Stimulated activated naive CD8-positive, alpha-beta T cell treated with anti-CD3 and anti-CD28 coated beads, Interleukin-15, amount 100 ng/mL, for 72 hours (primary cell): ENCODE measurements at regions not wholly inside any gene's neighbourhood (a gene's known extent, or its start where the extent isn't known, plus 50 kb on each side); places are given as distances from the start of the nearest gene placed in this dataset.

Experiments
- ATAC-seq: fragments of 150-1000 bp; cut with Tn5 transposase; 2 replicates; pipeline ENCODE4 v1.10.0; 2021; ENCODE audit warnings: mild to moderate bottlenecking, moderate library complexity
- DNase-seq, 2 donors: peaks; one replicate each; pipeline ENCODE4 v3.0.0; 2021 to 2022
- H3K27ac Mint-ChIP-seq, 2 donors: one replicate each; pipeline ENCODE4 v1.8.0; 2022; ENCODE audit warnings: mild to moderate bottlenecking in 2 of 2, mixed read lengths in 2 of 2, moderate library complexity in 2 of 2
- H3K27me3 Mint-ChIP-seq: one replicate; pipeline ENCODE4 v1.8.0; 2022; ENCODE audit warnings: mixed read lengths
- H3K4me1 Mint-ChIP-seq: one replicate; pipeline ENCODE4 v1.8.0; 2022; ENCODE audit warnings: mild to moderate bottlenecking, mixed read lengths
- H3K4me3 Mint-ChIP-seq, 2 donors: one replicate each; pipeline ENCODE4 v1.8.0; 2022; ENCODE audit warnings: mild to moderate bottlenecking in 2 of 2, mixed read lengths in 2 of 2, moderate library complexity in 1 of 2
- H3K9me3 Mint-ChIP-seq, 2 donors: one replicate each; pipeline ENCODE4 v1.8.0; 2022; ENCODE audit warnings: mixed read lengths in 2 of 2

DNA sequence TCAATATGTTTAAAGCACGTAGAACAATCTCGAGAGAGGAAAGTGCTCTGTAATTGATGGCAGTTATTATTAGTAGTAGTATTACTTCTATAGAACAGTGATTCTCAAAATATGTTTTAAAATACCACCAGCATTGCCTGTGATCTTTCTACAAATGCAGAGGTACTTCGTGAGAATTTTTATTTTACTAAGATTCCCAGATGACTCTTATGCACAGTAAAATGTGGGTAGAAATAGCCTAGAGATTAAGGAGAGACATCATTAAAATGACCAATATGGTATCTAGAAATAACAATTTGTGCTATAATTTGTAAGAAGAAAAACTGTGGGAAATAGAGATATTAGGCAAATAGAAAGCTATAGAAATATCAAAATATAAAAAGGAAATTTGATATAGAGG lies 157.9 kb downstream of the SUCNR1 start:
- Mint-ChIP-seq H3K9me3 (peaks cover 8 to 12% of the 10 kb centered on the region in 2 donors), H3K4me1 (no peaks in the 10 kb centered on the region), H3K27ac (no peak overlapping the region), H3K27me3 (peaks cover 7% of the 10 kb centered on the region), H3K4me3 (no peak overlapping the region)
- no peak for DNase-seq
- ATAC-seq: no peak

DNA sequence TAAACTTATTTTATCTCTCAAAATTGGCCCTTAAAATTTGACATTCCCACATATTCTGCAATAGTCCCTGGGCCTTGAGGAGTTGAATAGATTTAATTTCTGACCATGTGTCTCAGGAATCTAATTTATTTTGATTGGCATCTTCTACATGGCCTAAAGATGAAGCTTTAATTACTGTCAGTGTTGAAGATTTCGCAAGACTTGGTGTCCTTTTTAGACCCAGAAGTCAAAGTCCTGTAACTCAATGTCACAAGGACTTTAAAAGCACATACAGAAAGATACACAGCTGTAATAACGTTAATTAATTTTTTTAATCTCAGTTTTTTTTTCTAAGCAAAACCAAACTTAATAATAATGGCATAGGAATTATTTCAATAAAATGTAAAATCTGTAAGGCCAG lies 163.9 kb downstream of the SUCNR1 start:
- Mint-ChIP-seq H3K27me3 (no peaks in the 10 kb centered on the region), H3K4me1 (peaks cover 7% of the 10 kb centered on the region), H3K4me3 (no peak overlapping the region), H3K27ac (no peak overlapping the region), H3K9me3 (peaks cover 8 to 16% of the 10 kb centered on the region in 2 donors)
- ATAC-seq: no peak
- DNase-seq: no peak

DNA sequence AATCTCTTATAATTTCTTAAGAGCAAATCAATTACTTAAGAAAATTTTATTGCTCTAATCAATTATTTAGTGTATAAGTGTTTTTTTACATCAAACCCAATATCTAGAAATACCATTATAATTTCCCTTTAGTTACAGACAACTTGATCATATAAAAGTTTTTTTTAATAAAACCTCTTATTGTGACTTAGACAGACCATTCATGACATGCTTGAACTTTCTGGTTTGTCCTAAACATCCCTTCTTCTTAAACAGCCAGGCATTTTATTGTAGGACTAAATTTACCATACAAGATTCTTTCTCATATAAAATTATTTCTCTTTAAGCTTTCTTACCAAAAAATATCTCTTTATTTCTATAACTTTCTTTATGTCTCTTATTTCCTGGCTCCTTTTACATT lies 164.5 kb downstream of the SUCNR1 start:
- Mint-ChIP-seq H3K27me3 (no peaks in the 10 kb centered on the region), H3K4me3 (no peak overlapping the region), H3K9me3 (peaks cover 8 to 16% of the 10 kb centered on the region in 2 donors), H3K4me1 (peaks cover 7% of the 10 kb centered on the region), H3K27ac (no peak overlapping the region)
- DNase-seq (no peak), ATAC-seq (no peak)

DNA sequence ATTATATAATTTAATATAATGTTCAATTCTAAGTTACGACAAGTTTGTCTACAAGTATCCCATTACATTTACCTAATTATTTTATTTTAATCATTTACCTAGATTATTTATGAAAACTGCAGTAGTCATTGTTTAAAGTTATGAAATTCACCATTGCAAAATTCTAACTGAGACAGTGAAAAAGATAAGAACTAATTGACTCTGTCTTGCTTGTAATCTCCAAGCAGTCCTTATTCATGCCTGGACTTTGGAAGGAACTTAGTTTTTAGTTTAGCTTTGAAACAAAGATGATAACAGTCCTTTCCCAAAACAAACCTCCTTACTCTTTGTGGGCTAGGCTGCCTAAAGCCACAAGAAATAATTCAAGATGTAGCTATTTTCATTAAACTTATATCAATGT lies 165.0 kb downstream of the SUCNR1 start:
- no peak overlapping the region for H3K4me3 Mint-ChIP-seq

DNA sequence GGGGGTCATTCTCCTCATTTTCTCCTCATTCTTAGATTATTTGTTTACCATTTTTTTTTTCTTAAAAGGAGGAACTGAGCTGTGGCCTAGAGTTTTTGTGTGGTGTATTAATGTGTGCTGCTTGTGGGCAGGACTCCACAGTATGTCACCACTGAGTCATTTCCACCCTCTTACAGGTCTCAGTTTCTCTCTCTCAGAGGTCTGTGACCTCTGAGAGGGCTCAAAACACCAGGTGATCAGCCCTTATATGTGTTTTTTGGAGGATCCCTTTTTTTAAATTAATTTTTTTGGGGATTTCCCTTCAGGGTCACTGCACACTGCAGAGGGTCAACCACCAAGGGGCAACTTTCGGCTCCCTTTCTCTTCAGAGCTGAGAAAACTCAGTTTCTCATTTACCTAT lies 166.4 kb downstream of the SUCNR1 start:
- ATAC-seq (peak; percentile 65), DNase-seq (peak in 1 of 2 donors; percentile 21)
- Mint-ChIP-seq H3K4me1 (peaks cover 7% of the 10 kb centered on the region), H3K9me3 (peaks cover 8 to 14% of the 10 kb centered on the region in 2 donors), H3K27ac (no peak overlapping the region), H3K27me3 (no peaks in the 10 kb centered on the region), H3K4me3 (no peak overlapping the region)

More for the DNA sequence above, 165.0 kb downstream of the SUCNR1 start:
- Mint-ChIP-seq H3K9me3 (peaks cover 8 to 16% of the 10 kb centered on the region in 2 donors), H3K27ac (no peak overlapping the region), H3K27me3 (no peaks in the 10 kb centered on the region), H3K4me1 (peaks cover 7% of the 10 kb centered on the region)
- ATAC-seq (no peak), DNase-seq (no peak)

DNA sequence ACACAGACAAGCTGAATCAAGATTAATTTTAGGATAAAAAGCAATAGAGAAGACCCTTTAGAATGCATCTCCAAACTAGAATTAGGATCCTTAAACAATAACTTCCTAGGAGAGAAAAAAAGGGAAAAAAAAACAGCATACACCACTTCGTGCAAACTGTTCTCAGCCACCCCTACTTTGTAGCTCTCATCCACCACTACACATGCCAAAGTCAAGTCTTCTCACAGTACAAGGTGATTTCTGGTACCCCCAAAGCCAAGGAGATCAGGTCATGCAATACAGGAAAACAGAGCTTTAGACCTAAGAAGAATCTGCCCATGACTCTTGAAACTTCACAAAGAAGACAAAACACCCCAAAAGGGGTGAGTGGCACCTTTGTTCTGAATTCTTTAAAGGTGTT lies 166.9 kb downstream of the SUCNR1 start:
- H3K4me1 Mint-ChIP-seq: peaks cover 7% of the 10 kb centered on the region
- ATAC-seq (no peak), DNase-seq (no peak)
- no peak overlapping the region for H3K4me3 Mint-ChIP-seq
- H3K9me3 Mint-ChIP-seq: peaks cover 3 to 10% of the 10 kb centered on the region in 2 donors
- H3K27ac Mint-ChIP-seq: no peak overlapping the region
- no peaks in the 10 kb centered on the region for H3K27me3 Mint-ChIP-seq

DNA sequence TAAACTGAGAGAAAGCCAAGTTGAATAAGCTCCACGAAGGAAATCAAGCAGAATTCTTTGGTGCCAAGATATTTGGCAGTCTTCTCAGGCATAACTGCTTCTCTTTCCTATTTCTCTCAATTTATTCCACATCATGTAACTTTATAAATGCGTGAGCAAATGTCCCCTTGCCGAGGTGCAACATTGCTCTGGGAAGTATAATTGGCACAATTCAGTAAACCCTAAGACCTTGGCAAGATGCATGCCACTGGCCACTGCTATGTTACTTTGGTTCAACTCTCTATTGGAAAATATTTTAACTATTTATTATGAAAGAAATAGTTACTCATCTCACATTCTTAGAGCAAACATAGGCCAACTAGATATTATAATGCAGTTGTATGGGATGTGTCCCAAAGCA lies 170.2 kb downstream of the SUCNR1 start:
- DNase-seq: no peak
- Mint-ChIP-seq H3K4me1 (peaks cover 7% of the 10 kb centered on the region), H3K27me3 (no peaks in the 10 kb centered on the region), H3K9me3 (no peaks in the 10 kb centered on the region), H3K4me3 (no peak overlapping the region), H3K27ac (no peak overlapping the region)
- no peak for ATAC-seq

DNA sequence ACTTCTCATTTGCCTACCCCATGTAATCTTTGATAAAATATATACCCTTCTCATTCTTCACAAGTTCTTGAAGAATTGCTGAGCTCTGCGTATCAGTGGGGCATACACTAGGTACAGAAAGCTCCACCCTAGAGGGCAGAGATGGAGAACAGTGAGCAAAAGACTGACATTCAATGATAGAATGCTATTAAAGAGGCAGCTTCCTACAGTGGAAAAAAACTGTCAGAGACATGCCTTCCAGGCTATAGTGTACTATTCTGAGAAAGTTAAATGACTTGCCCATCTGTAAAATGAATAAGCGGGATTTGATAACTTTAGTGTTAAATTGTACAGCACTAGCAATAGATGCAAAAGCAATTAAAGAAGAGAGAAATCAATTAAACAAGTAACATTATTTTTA lies 172.8 kb downstream of the SUCNR1 start:
- H3K27ac Mint-ChIP-seq: no peak overlapping the region
- H3K4me3 Mint-ChIP-seq: no peak overlapping the region
- H3K27me3 Mint-ChIP-seq: no peaks in the 10 kb centered on the region
- no peaks in the 10 kb centered on the region for H3K4me1 Mint-ChIP-seq
- DNase-seq (no peak), ATAC-seq (no peak)
- no peaks in the 10 kb centered on the region for H3K9me3 Mint-ChIP-seq

DNA sequence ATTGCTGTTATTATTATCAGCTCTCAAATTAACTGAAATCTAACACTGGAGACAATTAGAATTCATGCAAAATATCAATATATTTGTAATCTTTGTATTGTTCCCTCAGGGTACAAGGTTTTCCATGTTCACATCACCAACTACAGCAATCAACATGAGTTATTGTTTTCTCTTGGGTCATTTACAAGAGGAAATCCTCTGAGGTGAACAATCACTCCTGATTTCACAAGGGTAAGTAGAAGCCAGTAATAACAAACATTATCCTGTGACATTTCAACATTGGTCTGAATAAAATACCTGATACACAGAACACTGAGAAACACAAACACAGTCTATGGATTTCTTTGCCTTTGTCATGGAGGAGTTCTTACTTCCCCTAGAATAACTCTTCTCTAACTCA lies 174.0 kb downstream of the SUCNR1 start:
- no peaks in the 10 kb centered on the region for H3K4me1 Mint-ChIP-seq
- no peak for ATAC-seq
- H3K4me3 Mint-ChIP-seq: no peak overlapping the region
- no peak for DNase-seq
- H3K27me3 Mint-ChIP-seq: no peaks in the 10 kb centered on the region
- no peaks in the 10 kb centered on the region for H3K9me3 Mint-ChIP-seq
- H3K27ac Mint-ChIP-seq: no peak overlapping the region

DNA sequence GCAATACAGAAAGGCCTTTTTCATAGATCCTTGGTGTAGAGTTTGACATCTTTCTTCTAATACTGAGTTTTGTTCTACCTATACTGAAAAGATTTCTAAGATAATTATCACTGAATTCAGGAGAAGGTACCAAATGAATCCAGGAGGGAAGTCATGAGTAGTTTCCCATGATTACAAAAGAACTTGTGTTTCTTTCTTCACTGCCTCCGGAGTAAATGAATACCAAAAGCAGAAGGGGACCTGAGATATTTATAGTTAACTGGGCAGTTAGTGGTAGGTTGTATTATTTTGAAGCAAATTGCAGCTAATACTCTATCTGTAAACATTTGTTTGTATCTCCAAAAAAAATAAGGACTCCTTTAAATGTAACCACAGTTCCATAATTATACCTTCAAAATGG lies 175.4 kb downstream of the SUCNR1 start:
- Mint-ChIP-seq H3K27ac (no peak overlapping the region), H3K4me1 (no peaks in the 10 kb centered on the region), H3K4me3 (no peak overlapping the region), H3K9me3 (no peaks in the 10 kb centered on the region), H3K27me3 (no peaks in the 10 kb centered on the region)
- ATAC-seq (no peak), DNase-seq (no peak)

DNA sequence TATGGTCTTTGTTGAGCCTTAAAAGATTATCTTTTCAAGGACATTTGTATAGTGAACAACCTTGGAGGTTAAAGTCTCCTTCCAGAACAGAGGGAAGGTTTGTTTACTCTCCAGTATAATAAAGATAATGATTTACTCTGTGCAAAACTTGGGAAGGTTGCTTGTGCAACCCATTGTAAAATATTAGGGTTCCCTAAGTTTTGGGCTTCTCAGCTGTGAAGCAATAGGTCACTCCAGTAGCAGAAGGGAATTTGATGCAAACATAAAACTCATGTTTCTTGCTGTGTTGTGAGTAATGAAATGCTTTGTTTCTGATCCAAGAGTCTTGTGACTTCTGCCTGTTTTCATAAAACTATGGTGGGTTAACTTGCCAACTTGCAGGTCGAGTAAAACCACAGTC lies 177.5 kb downstream of the SUCNR1 start:
- no peaks in the 10 kb centered on the region for H3K4me1 Mint-ChIP-seq
- no peak overlapping the region for H3K27ac Mint-ChIP-seq
- H3K9me3 Mint-ChIP-seq: no peaks in the 10 kb centered on the region
- H3K4me3 Mint-ChIP-seq: no peak overlapping the region
- ATAC-seq (no peak), DNase-seq (no peak)
- H3K27me3 Mint-ChIP-seq: no peaks in the 10 kb centered on the region

DNA sequence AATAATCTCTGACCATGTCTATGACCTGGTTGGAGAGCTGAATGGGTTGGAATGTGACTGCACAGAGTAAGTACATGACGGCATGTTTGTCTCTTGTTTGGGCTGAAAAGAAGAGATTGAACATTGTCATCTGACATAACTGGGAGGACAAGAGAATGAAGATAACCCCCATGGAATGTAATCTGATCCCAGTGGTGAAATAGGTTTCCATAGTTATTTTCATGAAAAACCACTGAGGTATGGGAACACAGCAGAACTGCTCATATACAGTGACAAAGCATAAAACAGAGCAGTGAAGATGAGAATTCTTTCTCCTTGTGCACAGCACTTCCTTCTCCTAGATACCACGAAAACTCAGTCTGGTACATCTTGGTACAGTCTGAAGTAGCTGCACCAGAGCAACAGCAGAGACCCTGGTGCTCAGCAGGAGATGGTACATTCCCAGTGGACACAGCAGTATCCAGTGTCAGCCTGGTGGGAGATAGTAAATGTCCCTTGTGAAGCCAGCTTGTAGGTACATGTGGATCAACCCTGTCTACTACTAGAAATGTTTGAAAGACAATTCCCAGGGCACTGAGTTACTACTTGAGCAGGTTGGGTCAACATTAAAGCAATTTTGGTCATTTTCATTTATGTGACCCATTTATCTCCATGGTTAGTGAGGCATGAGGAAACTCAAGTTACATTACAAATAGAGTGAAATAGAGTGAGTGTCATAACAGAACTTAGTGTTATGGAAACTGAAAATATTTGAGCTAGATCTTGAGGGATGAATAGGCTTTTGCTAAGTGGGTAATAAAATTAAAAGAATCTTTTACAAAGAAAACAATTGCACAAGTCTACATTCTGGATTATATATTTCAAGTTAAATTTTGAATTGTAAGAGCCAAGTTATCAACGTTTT lies 178.3 kb downstream of the SUCNR1 start:
- Mint-ChIP-seq H3K4me3 (no peak overlapping the region), H3K9me3 (no peaks in the 10 kb centered on the region), H3K27me3 (no peaks in the 10 kb centered on the region), H3K27ac (no peak overlapping the region), H3K4me1 (no peaks in the 10 kb centered on the region)
- no peak for DNase-seq
- peak; percentile 42 for ATAC-seq

DNA sequence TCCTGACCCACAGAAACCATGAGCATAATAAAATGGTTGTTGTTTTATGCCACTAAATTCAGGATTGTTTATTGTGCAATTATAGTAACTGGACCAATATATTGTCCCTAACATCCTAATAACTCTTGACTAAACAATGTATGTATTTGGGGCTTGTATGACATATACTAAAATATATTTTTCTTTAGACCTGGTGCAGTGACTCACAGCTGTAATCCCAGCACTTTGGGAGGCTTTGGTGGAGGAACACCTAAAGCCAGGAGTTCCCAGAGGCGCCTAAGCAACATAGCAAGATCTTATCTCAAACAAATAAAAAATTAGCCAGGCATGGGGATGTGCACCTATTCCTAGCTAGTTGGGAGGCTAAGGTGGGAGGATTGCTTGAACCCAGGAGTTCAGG lies 180.4 kb downstream of the SUCNR1 start:
- Mint-ChIP-seq H3K27ac (no peak overlapping the region), H3K9me3 (no peaks in the 10 kb centered on the region), H3K4me1 (no peaks in the 10 kb centered on the region), H3K27me3 (no peaks in the 10 kb centered on the region), H3K4me3 (no peak overlapping the region)
- DNase-seq (no peak), ATAC-seq (no peak)

DNA sequence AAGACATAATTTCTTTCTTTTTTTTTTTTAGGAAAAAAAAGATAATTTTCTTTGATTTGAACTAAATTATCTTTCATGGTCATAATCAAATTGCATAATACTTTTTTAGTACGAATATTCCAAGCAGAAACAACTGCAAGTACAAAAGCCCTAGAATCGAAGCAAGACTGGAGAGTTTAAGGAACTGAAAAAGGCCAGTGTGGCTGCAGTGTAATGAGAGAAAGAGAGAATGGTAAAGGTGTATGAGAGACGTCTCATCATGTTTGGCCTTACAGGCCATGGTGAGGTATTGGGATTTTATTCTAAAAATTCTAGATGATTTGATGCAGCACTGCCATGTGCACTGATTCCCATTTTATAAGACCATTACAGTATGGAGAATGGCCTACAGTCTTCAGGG lies 180.9 kb downstream of the SUCNR1 start:
- Mint-ChIP-seq H3K27me3 (no peaks in the 10 kb centered on the region), H3K9me3 (no peaks in the 10 kb centered on the region), H3K4me3 (no peak overlapping the region), H3K4me1 (no peaks in the 10 kb centered on the region), H3K27ac (no peak overlapping the region)
- DNase-seq (no peak), ATAC-seq (no peak)

DNA sequence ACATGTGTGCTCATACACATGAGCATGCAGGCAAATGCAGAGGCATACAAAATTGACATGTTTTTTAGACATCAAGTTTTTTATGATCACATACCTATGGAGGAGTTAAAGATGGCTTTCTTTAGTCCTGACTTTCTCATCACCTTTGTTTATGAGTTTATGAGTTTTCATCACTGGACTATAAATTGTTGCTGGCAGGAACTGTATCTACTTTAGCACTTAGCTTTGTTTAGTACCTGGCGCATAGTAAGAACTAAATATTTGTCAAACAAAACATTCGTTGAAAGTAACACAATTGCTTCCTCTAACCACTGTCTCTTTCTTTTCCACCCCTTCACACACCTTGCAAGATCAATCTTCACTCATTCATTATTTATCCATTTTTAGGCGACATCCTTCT lies 182.6 kb downstream of the SUCNR1 start:
- ATAC-seq: no peak
- Mint-ChIP-seq H3K9me3 (no peaks in the 10 kb centered on the region), H3K27ac (no peak overlapping the region), H3K4me1 (no peaks in the 10 kb centered on the region), H3K4me3 (no peak overlapping the region), H3K27me3 (no peaks in the 10 kb centered on the region)
- no peak for DNase-seq

DNA sequence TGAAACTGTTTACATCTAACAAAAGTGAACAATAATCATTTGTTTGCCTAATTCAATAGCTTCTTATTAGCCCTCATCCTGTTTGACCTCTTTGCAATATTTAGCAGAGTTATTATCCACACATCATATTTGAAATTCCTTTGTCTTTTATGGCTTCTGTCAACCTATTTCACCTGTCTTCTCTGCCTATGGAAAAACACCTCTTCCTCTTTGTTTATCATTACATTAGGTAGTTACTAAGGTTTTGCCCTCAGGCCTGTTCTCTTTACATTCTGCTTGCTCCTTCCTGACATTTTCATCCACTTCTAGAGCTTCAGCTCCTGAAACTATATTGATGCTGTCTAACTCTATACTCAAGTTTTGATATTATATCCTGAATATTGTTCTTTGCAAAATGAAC lies 183.0 kb downstream of the SUCNR1 start:
- ATAC-seq (no peak), DNase-seq (no peak)
- no peak overlapping the region for H3K27ac Mint-ChIP-seq
- no peaks in the 10 kb centered on the region for H3K4me1 Mint-ChIP-seq
- H3K27me3 Mint-ChIP-seq: no peaks in the 10 kb centered on the region
- no peak overlapping the region for H3K4me3 Mint-ChIP-seq
- H3K9me3 Mint-ChIP-seq: no peaks in the 10 kb centered on the region

DNA sequence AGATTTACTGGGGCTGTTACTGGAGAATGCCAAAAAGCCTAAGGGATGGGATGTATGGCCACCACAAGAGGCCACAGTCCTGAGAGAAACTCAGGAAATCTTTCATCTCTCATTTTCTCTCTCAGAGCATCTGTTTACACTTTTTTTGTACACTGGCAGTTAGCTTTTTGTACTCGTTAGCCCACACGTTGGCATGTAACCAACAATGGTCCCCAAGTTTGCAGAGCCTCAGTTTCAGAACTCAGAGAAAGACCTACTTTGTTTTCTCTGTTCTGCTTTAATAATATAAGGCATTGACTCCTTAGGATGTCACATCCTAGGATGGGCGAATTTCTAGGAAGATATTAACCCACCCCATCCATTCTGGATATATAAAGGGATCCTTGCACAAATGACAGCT lies 183.5 kb downstream of the SUCNR1 start:
- ATAC-seq (no peak), DNase-seq (no peak)
- Mint-ChIP-seq H3K27ac (no peak overlapping the region), H3K4me3 (no peak overlapping the region), H3K9me3 (no peaks in the 10 kb centered on the region), H3K4me1 (no peaks in the 10 kb centered on the region), H3K27me3 (no peaks in the 10 kb centered on the region)
